T-cell (primary cell): ENCODE measurements at regions not wholly inside any gene's neighbourhood (a gene's known extent, or its start where the extent isn't known, plus 50 kb on each side); places are given as distances from the start of the nearest gene placed in this dataset.

Experiments
- ATAC-seq, 4 experiments: fragments of 200-7000 bp in 3 of 4; fragments of 150-1000 bp in 1 of 4; cut with Tn5 transposase; replicated peaks in 1 of 4; 1 replicate in 3 of 4; 2 replicates in 1 of 4; pipeline ENCODE4 v1.10.0; 2021; ENCODE audit warnings: moderate library complexity in 3 of 4, mild to moderate bottlenecking in 2 of 4, moderate number of reproducible peaks in 1 of 4
- CTCF ChIA-PET, 2 donors: fragments of 300-600 bp; sonication (Branson Sonifier 250); formaldehyde crosslinking; loops; one replicate each; lab custom pipeline; 2022; ENCODE audit warnings: antibody characterized with exemption in 2 of 2; lab: Charles Lee
- POLR2A ChIA-PET, 2 donors: fragments of 300-600 bp; sonication (Branson Sonifier 250); formaldehyde crosslinking; loops; one replicate each; lab custom pipeline; 2022; ENCODE audit warnings: antibody characterized with exemption in 2 of 2; lab: Charles Lee
- DNase-seq, 35 experiments: peaks; one replicate each; pipeline versions ENCODE4 v3.0.0 to v3.0.0-alpha.2; 2013 to 2023
- H3K27ac ChIP-seq: one replicate; pipeline ENCODE4 v1.5.1; 2013; ENCODE audit warnings: low read length
- H3K27me3 ChIP-seq, 2 experiments: replicated peaks in 1 of 2; 1 replicate in 1 of 2; 2 replicates in 1 of 2; pipeline versions ENCODE4 v1.6.1 to v1.7.0; 2013; ENCODE audit warnings: low read length in 1 of 2, mixed read lengths in 1 of 2; ENCODE audit not compliant: control insufficient read depth in 2 of 2, insufficient read depth in 2 of 2; ENCODE audit errors: extremely low read depth in 1 of 2
- H3K36me3 ChIP-seq, 2 donors: 1 replicate in 1 of 2; 2 replicates in 1 of 2; pipeline versions ENCODE4 v1.6.1 to v1.7.0; 2013; ENCODE audit warnings: low read length in 1 of 2; ENCODE audit not compliant: control insufficient read depth in 2 of 2, insufficient read depth in 1 of 2; ENCODE audit errors: extremely low read depth in 1 of 2
- H3K4me1 ChIP-seq, 2 experiments: 1 replicate in 1 of 2; 2 replicates in 1 of 2; pipeline versions ENCODE4 v1.6.1 to v1.7.0; 2013; ENCODE audit warnings: low read length in 2 of 2, mixed read lengths in 1 of 2; ENCODE audit not compliant: insufficient read depth in 2 of 2, control insufficient read depth in 1 of 2; ENCODE audit errors: extremely low read depth in 1 of 2
- H3K4me3 ChIP-seq, 2 donors: 1 replicate in 1 of 2; 2 replicates in 1 of 2; pipeline versions ENCODE4 v1.5.1 to v1.7.0; 2013; ENCODE audit warnings: mild to moderate bottlenecking in 2 of 2, low read length in 1 of 2, moderate library complexity in 1 of 2; ENCODE audit not compliant: control insufficient read depth in 1 of 2; ENCODE audit errors: extremely low read depth in 1 of 2
- H3K9me3 ChIP-seq: 2 replicates; pipeline ENCODE4 v1.7.0; 2013
- H3K27ac Mint-ChIP-seq, 2 donors: one replicate each; pipeline ENCODE4 v1.8.0; 2020 to 2021; ENCODE audit warnings: mild to moderate bottlenecking in 2 of 2, mixed read lengths in 2 of 2
- H3K27me3 Mint-ChIP-seq, 2 donors: one replicate each; pipeline ENCODE4 v1.8.0; 2021 to 2022; ENCODE audit warnings: mixed read lengths in 2 of 2
- H3K36me3 Mint-ChIP-seq: one replicate; pipeline ENCODE4 v1.8.0; 2021; ENCODE audit warnings: mixed read lengths
- H3K4me1 Mint-ChIP-seq, 3 donors: one replicate each; pipeline ENCODE4 v1.8.0; 2020 to 2022; ENCODE audit warnings: mixed read lengths in 3 of 3, mild to moderate bottlenecking in 1 of 3
- H3K4me3 Mint-ChIP-seq, 3 donors: one replicate each; pipeline ENCODE4 v1.8.0; 2020 to 2022; ENCODE audit warnings: mild to moderate bottlenecking in 3 of 3, mixed read lengths in 3 of 3, moderate library complexity in 3 of 3
- H3K9me3 Mint-ChIP-seq, 3 donors: one replicate each; pipeline ENCODE4 v1.8.0; 2020 to 2022; ENCODE audit warnings: mixed read lengths in 3 of 3
- WGBS: methylation state at CpG from one replicate; pipeline ENCODE4 v1.1.5; 2013; ENCODE audit warnings: missing lambda C conversion rate; ENCODE audit not compliant: insufficient coverage; 5-methylcytosine and 5-hydroxymethylcytosine counted together

DNA sequence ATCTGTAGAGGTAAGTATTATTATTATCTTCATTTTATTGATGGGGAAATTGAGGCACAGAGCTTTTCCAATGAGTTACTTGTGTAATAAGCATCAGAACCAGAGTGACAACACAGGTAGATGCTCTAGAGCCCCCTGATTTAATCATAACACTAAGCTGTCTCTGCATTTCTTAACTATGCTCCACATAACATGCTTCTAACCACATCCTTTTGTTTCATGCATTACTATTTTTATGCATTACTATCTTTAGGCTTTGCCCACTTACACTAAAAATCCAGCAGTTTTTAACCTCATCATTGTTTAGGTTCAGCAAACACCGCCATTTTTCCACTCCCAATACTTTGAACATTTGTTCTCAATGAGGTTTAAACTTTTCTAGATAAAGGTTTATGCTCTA, 1900.8 kb upstream of the PCDH10 start:
- peaks cover 0 to 9% (median 3%) of the 10 kb centered on the region in 3 donors for H3K9me3 Mint-ChIP-seq
- WGBS: no CpG with 5 or more reads among the region's 1 CpG
- H3K27ac Mint-ChIP-seq: no peak overlapping the region
- Histone ChIP-seq H3K4me3 (no peak overlapping the region), H3K4me1 (no peaks in the 10 kb centered on the region), H3K27me3 (no peaks in the 10 kb centered on the region), H3K9me3 (no peaks in the 10 kb centered on the region), H3K27ac (no peak overlapping the region), H3K36me3 (no peaks in the 10 kb centered on the region)
- POLR2A ChIA-PET: no interaction called here
- ATAC-seq (no peak), DNase-seq (no peak)
- H3K27me3 Mint-ChIP-seq: no peaks in the 10 kb centered on the region
- no peak overlapping the region for H3K4me3 Mint-ChIP-seq
- H3K36me3 Mint-ChIP-seq: no peaks in the 10 kb centered on the region
- H3K4me1 Mint-ChIP-seq: no peaks in the 10 kb centered on the region
- CTCF ChIA-PET: no interaction called here

DNA sequence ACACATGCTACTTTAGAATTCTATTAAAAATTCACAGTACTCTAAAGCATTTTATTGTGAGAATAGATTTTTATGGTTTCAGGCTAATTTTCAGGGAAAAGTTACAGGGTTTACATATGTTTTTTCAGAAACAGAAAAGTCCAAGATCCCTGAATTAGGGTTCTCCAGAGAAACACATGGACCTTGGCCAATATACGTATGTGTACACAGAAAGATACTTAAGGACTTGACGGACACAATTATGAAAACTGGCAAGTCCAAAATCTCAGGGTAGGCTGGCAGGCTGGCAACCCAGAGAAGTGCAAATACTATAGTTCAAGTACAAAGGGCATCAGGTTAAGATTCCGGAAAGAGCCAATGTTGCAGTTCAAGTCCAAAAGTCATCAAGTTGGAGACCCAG, 1897.8 kb upstream of the PCDH10 start:
- Mint-ChIP-seq H3K36me3 (no peaks in the 10 kb centered on the region), H3K4me1 (no peaks in the 10 kb centered on the region), H3K9me3 (peaks cover 0 to 9% (median 3%) of the 10 kb centered on the region in 3 donors), H3K4me3 (no peak overlapping the region), H3K27ac (no peak overlapping the region), H3K27me3 (no peaks in the 10 kb centered on the region)
- Histone ChIP-seq H3K27ac (no peak overlapping the region), H3K4me1 (no peaks in the 10 kb centered on the region), H3K4me3 (no peak overlapping the region), H3K9me3 (no peaks in the 10 kb centered on the region), H3K36me3 (no peaks in the 10 kb centered on the region), H3K27me3 (no peaks in the 10 kb centered on the region)
- WGBS: 86% methylated on average over 2 of the region's 3 CpGs
- ATAC-seq (no peak), DNase-seq (no peak)
- ChIA-PET POLR2A (no interaction called here), CTCF (no interaction called here)

DNA sequence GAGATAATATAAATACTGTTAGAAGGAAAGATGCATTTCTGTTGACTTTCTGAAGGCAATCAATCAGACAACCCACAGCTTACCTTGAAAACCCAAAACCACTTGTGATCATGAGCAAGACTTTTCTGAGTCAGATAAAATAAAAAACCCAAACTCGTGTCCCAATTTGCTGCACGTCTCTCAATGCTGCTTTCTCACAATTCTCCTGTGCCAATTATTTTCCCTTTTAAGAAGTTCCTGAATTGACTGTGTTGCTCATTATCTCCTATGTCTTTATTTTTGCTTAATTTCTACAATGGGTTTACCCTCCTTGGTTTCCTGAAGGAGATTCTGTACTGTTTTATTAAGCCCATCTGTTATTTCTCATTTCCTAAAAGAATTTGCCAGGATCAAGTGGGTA, 1891.9 kb upstream of the PCDH10 start:
- Mint-ChIP-seq H3K4me1 (no peaks in the 10 kb centered on the region), H3K9me3 (peaks cover 0 to 8% (median 4%) of the 10 kb centered on the region in 3 donors), H3K36me3 (no peaks in the 10 kb centered on the region), H3K27ac (no peak overlapping the region), H3K4me3 (no peak overlapping the region), H3K27me3 (no peaks in the 10 kb centered on the region)
- Histone ChIP-seq H3K36me3 (no peaks in the 10 kb centered on the region), H3K9me3 (no peaks in the 10 kb centered on the region), H3K27ac (no peak overlapping the region), H3K27me3 (no peaks in the 10 kb centered on the region), H3K4me1 (no peaks in the 10 kb centered on the region), H3K4me3 (no peak overlapping the region)
- CTCF ChIA-PET: no interaction called here
- ATAC-seq (no peak), DNase-seq (no peak)
- 69% methylated on average over 2 of the region's 2 CpGs for WGBS
- POLR2A ChIA-PET: no interaction called here

DNA sequence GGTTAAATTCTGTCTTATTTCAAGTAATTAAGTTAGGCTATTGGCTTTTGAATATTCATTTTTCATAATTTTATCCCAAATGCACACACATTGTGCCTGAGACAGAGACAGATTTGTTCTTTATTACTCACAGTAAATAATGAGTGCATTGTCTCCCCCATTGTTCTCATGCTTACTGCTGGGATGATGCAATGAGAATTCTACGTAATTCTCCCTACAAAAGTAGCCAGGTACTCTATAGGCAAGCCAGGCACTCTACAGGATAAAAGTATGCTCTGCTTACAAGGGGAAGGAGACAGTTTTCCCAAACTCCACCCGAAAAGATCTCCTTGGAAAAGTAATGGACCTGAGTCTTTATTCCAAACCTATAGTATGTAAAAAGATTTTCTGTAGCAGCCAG, 1890.7 kb upstream of the PCDH10 start:
- H3K36me3 ChIP-seq: no peaks in the 10 kb centered on the region
- CTCF ChIA-PET: no interaction called here
- H3K4me1 Mint-ChIP-seq: no peaks in the 10 kb centered on the region
- H3K4me3 Mint-ChIP-seq: no peak overlapping the region
- H3K9me3 Mint-ChIP-seq: peaks cover 0 to 8% (median 4%) of the 10 kb centered on the region in 3 donors
- no peaks in the 10 kb centered on the region for H3K27me3 ChIP-seq
- no peak overlapping the region for H3K27ac Mint-ChIP-seq
- no peak overlapping the region for H3K4me3 ChIP-seq
- no peak for ATAC-seq
- POLR2A ChIA-PET: no interaction called here
- no peaks in the 10 kb centered on the region for H3K4me1 ChIP-seq
- no peaks in the 10 kb centered on the region for H3K36me3 Mint-ChIP-seq
- H3K27ac ChIP-seq: no peak overlapping the region
- WGBS: no CpG with 5 or more reads among the region's 2 CpGs
- H3K9me3 ChIP-seq: no peaks in the 10 kb centered on the region
- H3K27me3 Mint-ChIP-seq: no peaks in the 10 kb centered on the region
- DNase-seq: no peak

DNA sequence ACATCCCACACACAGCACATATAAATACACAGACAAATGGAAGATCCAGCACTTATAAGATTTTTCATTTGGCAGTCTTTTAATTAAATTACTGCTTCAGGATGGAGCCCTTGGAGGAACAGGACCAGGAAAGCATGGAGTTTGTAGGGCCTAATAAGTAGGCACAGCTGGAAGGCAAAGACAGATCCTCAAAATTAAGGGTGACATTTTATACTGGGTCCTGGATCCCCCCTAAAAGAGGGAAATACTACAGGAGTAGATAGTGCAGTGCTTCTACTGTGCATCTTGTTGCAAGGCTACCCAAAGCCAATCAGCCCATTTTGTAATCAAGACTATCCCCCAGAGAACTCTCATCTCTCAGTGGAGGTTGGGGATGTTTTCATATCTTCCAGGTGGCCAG, 1860.7 kb upstream of the PCDH10 start:
- Mint-ChIP-seq H3K36me3 (no peaks in the 10 kb centered on the region), H3K4me1 (no peaks in the 10 kb centered on the region), H3K27ac (no peak overlapping the region), H3K4me3 (no peak overlapping the region), H3K9me3 (peaks cover 10 to 38% (median 18%) of the 10 kb centered on the region in 3 donors), H3K27me3 (no peaks in the 10 kb centered on the region)
- no peak for ATAC-seq
- POLR2A ChIA-PET: no interaction called here
- Histone ChIP-seq H3K4me3 (no peak overlapping the region), H3K36me3 (no peaks in the 10 kb centered on the region), H3K4me1 (no peaks in the 10 kb centered on the region), H3K27me3 (no peaks in the 10 kb centered on the region), H3K27ac (no peak overlapping the region), H3K9me3 (peaks cover 2% of the 10 kb centered on the region)
- CTCF ChIA-PET: no interaction called here
- no peak for DNase-seq

DNA sequence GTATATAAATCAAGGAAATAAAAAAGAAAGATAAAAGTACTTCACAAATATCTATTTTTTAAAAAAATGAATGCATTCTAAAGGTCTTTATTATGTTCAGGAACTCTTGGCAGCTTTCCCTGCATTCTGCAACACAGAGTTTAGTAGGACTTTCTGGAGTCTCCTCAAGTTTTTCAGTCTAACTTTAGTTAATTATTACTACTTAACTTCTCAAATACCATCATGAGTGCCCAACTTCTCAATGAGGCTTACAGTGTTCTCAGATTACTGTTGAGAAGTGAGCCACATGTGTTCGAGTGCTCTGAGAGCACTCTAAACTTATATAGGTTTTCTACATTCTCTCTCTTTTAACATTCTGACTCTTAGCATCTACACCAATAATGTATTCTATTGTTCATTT, 1852.9 kb upstream of the PCDH10 start:
- no peak overlapping the region for H3K27ac Mint-ChIP-seq
- POLR2A ChIA-PET: no interaction called here
- H3K27me3 Mint-ChIP-seq: no peaks in the 10 kb centered on the region
- no CpG with 5 or more reads among the region's 1 CpG for WGBS
- H3K27me3 ChIP-seq: no peaks in the 10 kb centered on the region
- H3K4me1 Mint-ChIP-seq: no peaks in the 10 kb centered on the region
- no peaks in the 10 kb centered on the region for H3K36me3 ChIP-seq
- no peaks in the 10 kb centered on the region for H3K36me3 Mint-ChIP-seq
- ATAC-seq: no peak
- CTCF ChIA-PET: no interaction called here
- no peaks in the 10 kb centered on the region for H3K4me1 ChIP-seq
- no peak for DNase-seq
- peaks cover 4 to 14% (median 5%) of the 10 kb centered on the region in 3 donors for H3K9me3 Mint-ChIP-seq
- no peaks in the 10 kb centered on the region for H3K9me3 ChIP-seq
- no peak overlapping the region for H3K4me3 ChIP-seq
- no peak overlapping the region for H3K27ac ChIP-seq
- no peak overlapping the region for H3K4me3 Mint-ChIP-seq

DNA sequence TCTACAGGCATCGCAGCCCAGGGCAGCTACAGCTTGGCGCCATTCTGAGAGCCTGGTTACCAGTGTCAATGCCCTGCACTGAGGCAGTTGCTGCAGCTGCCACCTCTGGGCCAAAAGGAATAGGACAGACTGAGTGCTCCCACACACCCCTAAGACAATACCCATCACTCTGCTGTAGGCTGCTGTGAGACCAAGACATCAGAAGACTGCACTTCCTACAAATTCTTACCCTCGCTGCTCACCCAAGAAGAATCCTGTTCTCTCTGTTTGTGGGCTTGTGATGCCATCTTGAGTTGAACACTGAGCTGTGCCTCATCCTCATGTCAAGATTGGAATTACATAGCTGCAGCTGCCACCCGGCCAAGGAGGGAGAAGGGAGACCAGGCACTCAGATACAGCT, 1847.0 kb upstream of the PCDH10 start:
- Histone ChIP-seq H3K27me3 (no peaks in the 10 kb centered on the region), H3K36me3 (no peaks in the 10 kb centered on the region), H3K4me3 (no peak overlapping the region), H3K4me1 (no peaks in the 10 kb centered on the region), H3K27ac (no peak overlapping the region), H3K9me3 (no peaks in the 10 kb centered on the region)
- WGBS: 82% methylated on average over 3 of the region's 4 CpGs
- ChIA-PET POLR2A (no interaction called here), CTCF (interaction anchor here in 1 of 2 donors (0.8 kb wide), 1 partner anchor 23 kb away, joined by 3 read pairs; no protein-coding TSS in a partner anchor)
- no peaks in the 10 kb centered on the region for H3K27me3 Mint-ChIP-seq
- no peak for ATAC-seq
- no peak for DNase-seq
- no peak overlapping the region for H3K27ac Mint-ChIP-seq
- H3K9me3 Mint-ChIP-seq: peaks cover 12 to 23% (median 19%) of the 10 kb centered on the region in 3 donors
- H3K4me3 Mint-ChIP-seq: no peak overlapping the region
- H3K36me3 Mint-ChIP-seq: no peaks in the 10 kb centered on the region
- H3K4me1 Mint-ChIP-seq: no peaks in the 10 kb centered on the region
